ENCODE measurements at regions not wholly inside any gene's neighbourhood (a gene's known extent, or its start where the extent isn't known, plus 50 kb on each side); places are given as distances from the start of the nearest gene placed in this dataset.

GRCh38 chr13:36493046-36493445 lies 60.8 kb downstream of the CCNA1 start:
- Mint-ChIP-seq H3K27me3 (peaks cover 5% of the 10 kb centered on the region), H3K36me3 (no peaks in the 10 kb centered on the region), H3K4me3 (no peak overlapping the region), H3K4me1 (ENCODE audit: low read depth) (no peaks in the 10 kb centered on the region), H3K27ac (no peak overlapping the region), H3K9me3 (no peaks in the 10 kb centered on the region)
- no peak for DNase-seq
- intact Hi-C loops (cut with micrococcal nuclease), result no loop called here
- ChIA-PET CTCF (no interaction called here), POLR2A (no interaction called here)

GRCh38 chr13:36495431-36495830 lies 63.1 kb downstream of the CCNA1 start:
- ChIA-PET POLR2A (no interaction called here), CTCF (no interaction called here)
- no peak overlapping the region for H3K27ac Mint-ChIP-seq
- peaks cover 3% of the 10 kb centered on the region for H3K27me3 Mint-ChIP-seq
- no peak overlapping the region for H3K4me3 Mint-ChIP-seq
- no peaks in the 10 kb centered on the region for H3K4me1 Mint-ChIP-seq (ENCODE audit: low read depth)
- H3K36me3 Mint-ChIP-seq, result no peaks in the 10 kb centered on the region
- intact Hi-C loops (cut with micrococcal nuclease), result no loop called here
- DNase-seq, result no peak
- H3K9me3 Mint-ChIP-seq, result no peaks in the 10 kb centered on the region

- Mint-ChIP-seq H3K27ac (no peak overlapping the region), H3K4me1 (ENCODE audit: low read depth) (no peaks in the 10 kb centered on the region), H3K27me3 (no peaks in the 10 kb centered on the region), H3K9me3 (peaks cover 5% of the 10 kb centered on the region), H3K4me3 (no peak overlapping the region), H3K36me3 (no peaks in the 10 kb centered on the region)
- no peak for DNase-seq
- intact Hi-C loops (cut with micrococcal nuclease), result no loop called here
- CTCF ChIA-PET, result no interaction called here
- POLR2A ChIA-PET, result no interaction called here
Measured at GRCh38 chr13:36509369-36509768, 77.1 kb downstream of the CCNA1 start.

- DNase-seq, result no peak
- intact Hi-C loops (cut with micrococcal nuclease), result no loop called here
- Mint-ChIP-seq H3K27ac (no peak overlapping the region), H3K4me1 (ENCODE audit: low read depth) (no peaks in the 10 kb centered on the region), H3K27me3 (no peaks in the 10 kb centered on the region), H3K9me3 (no peaks in the 10 kb centered on the region), H3K36me3 (no peaks in the 10 kb centered on the region), H3K4me3 (no peak overlapping the region)
- ChIA-PET POLR2A (no interaction called here), CTCF (no interaction called here)
Measured at GRCh38 chr13:36512771-36513170, 80.5 kb downstream of the CCNA1 start.

- ChIA-PET CTCF (no interaction called here), POLR2A (no interaction called here)
- Mint-ChIP-seq H3K27ac (no peak overlapping the region), H3K4me3 (no peak overlapping the region), H3K9me3 (no peaks in the 10 kb centered on the region), H3K27me3 (no peaks in the 10 kb centered on the region), H3K4me1 (ENCODE audit: low read depth) (no peaks in the 10 kb centered on the region), H3K36me3 (no peaks in the 10 kb centered on the region)
- DNase-seq, result no peak
- intact Hi-C loops (cut with micrococcal nuclease), result no loop called here
Measured at GRCh38 chr13:36513266-36513665, 81.0 kb downstream of the CCNA1 start.

GRCh38 chr13:36515466-36515865 lies 83.2 kb downstream of the CCNA1 start:
- H3K4me1 Mint-ChIP-seq (ENCODE audit: low read depth), result no peaks in the 10 kb centered on the region
- intact Hi-C loops (cut with micrococcal nuclease), result no loop called here
- no peaks in the 10 kb centered on the region for H3K27me3 Mint-ChIP-seq
- no peaks in the 10 kb centered on the region for H3K9me3 Mint-ChIP-seq
- no peak overlapping the region for H3K27ac Mint-ChIP-seq
- H3K4me3 Mint-ChIP-seq, result no peak overlapping the region
- CTCF ChIA-PET, result no interaction called here
- POLR2A ChIA-PET, result no interaction called here
- H3K36me3 Mint-ChIP-seq, result no peaks in the 10 kb centered on the region
- no peak for DNase-seq

- Mint-ChIP-seq H3K27ac (no peak overlapping the region), H3K4me3 (no peak overlapping the region), H3K27me3 (no peaks in the 10 kb centered on the region), H3K36me3 (no peaks in the 10 kb centered on the region), H3K9me3 (no peaks in the 10 kb centered on the region), H3K4me1 (ENCODE audit: low read depth) (no peaks in the 10 kb centered on the region)
- ChIA-PET CTCF (no interaction called here), POLR2A (no interaction called here)
- no peak for DNase-seq
- intact Hi-C loops (cut with micrococcal nuclease), result no loop called here
Measured at GRCh38 chr13:36516225-36516624, 83.9 kb downstream of the CCNA1 start.

- intact Hi-C loops (cut with micrococcal nuclease), result no loop called here
- H3K9me3 Mint-ChIP-seq, result no peaks in the 10 kb centered on the region
- no peak for DNase-seq
Measured at GRCh38 chr13:36518707-36519106, 86.4 kb downstream of the CCNA1 start.

GRCh38 chr13:36519432-36519831 lies 87.1 kb downstream of the CCNA1 start:
- Mint-ChIP-seq H3K4me3 (no peak overlapping the region), H3K36me3 (no peaks in the 10 kb centered on the region), H3K4me1 (ENCODE audit: low read depth) (no peaks in the 10 kb centered on the region), H3K9me3 (no peaks in the 10 kb centered on the region), H3K27me3 (no peaks in the 10 kb centered on the region), H3K27ac (no peak overlapping the region)
- ChIA-PET CTCF (no interaction called here), POLR2A (no interaction called here)
- intact Hi-C loops (cut with micrococcal nuclease), result no loop called here
- DNase-seq, result no peak

More at GRCh38 chr13:36518707-36519106, 86.4 kb downstream of the CCNA1 start:
- CTCF ChIA-PET, result no interaction called here
- Mint-ChIP-seq H3K27ac (no peak overlapping the region), H3K27me3 (no peaks in the 10 kb centered on the region), H3K4me1 (ENCODE audit: low read depth) (no peaks in the 10 kb centered on the region), H3K4me3 (no peak overlapping the region), H3K36me3 (no peaks in the 10 kb centered on the region)
- POLR2A ChIA-PET, result no interaction called here

- POLR2A ChIA-PET, result no interaction called here
- CTCF ChIA-PET, result no interaction called here
- H3K4me1 Mint-ChIP-seq (ENCODE audit: low read depth), result no peaks in the 10 kb centered on the region
- no peak overlapping the region for H3K4me3 Mint-ChIP-seq
- no peaks in the 10 kb centered on the region for H3K27me3 Mint-ChIP-seq
- no peaks in the 10 kb centered on the region for H3K9me3 Mint-ChIP-seq
- intact Hi-C loops (cut with micrococcal nuclease), result no loop called here
- no peak overlapping the region for H3K27ac Mint-ChIP-seq
- H3K36me3 Mint-ChIP-seq, result no peaks in the 10 kb centered on the region
- DNase-seq, result no peak
Measured at GRCh38 chr13:36520111-36520510, 87.8 kb downstream of the CCNA1 start.

- Mint-ChIP-seq H3K36me3 (no peaks in the 10 kb centered on the region), H3K4me3 (no peak overlapping the region), H3K27me3 (no peaks in the 10 kb centered on the region), H3K4me1 (ENCODE audit: low read depth) (no peaks in the 10 kb centered on the region), H3K9me3 (no peaks in the 10 kb centered on the region), H3K27ac (no peak overlapping the region)
- DNase-seq, result no peak
- ChIA-PET CTCF (no interaction called here), POLR2A (no interaction called here)
- intact Hi-C loops (cut with micrococcal nuclease), result no loop called here
Measured at GRCh38 chr13:36526897-36527296, 94.6 kb downstream of the CCNA1 start.

GRCh38 chr13:36528105-36528504 lies 95.8 kb downstream of the CCNA1 start:
- POLR2A ChIA-PET, result no interaction called here

GRCh38 chr13:36530050-36530789 lies 97.9 kb downstream of the CCNA1 start:
- Mint-ChIP-seq H3K4me3 (no peak overlapping the region), H3K4me1 (ENCODE audit: low read depth) (no peaks in the 10 kb centered on the region), H3K27ac (no peak overlapping the region), H3K36me3 (no peaks in the 10 kb centered on the region), H3K9me3 (no peaks in the 10 kb centered on the region), H3K27me3 (peaks cover 2% of the 10 kb centered on the region)
- intact Hi-C loops (cut with micrococcal nuclease), result no loop called here
- ChIA-PET CTCF (no interaction called here), POLR2A (no interaction called here)
- no peak for DNase-seq

More at GRCh38 chr13:36528105-36528504, 95.8 kb downstream of the CCNA1 start:
- no peak for DNase-seq
- CTCF ChIA-PET, result no interaction called here
- Mint-ChIP-seq H3K4me1 (ENCODE audit: low read depth) (no peaks in the 10 kb centered on the region), H3K9me3 (no peaks in the 10 kb centered on the region), H3K27me3 (no peaks in the 10 kb centered on the region), H3K4me3 (no peak overlapping the region), H3K36me3 (no peaks in the 10 kb centered on the region), H3K27ac (no peak overlapping the region)
- intact Hi-C loops (cut with micrococcal nuclease), result no loop called here
